H7 (cell line): ENCODE measurements at regions not wholly inside any gene's neighbourhood (a gene's known extent, or its start where the extent isn't known, plus 50 kb on each side); places are given as distances from the start of the nearest gene placed in this dataset.

Source experiments
- DNase-seq: peaks from one replicate; pipeline ENCODE4 v3.0.0; 2012
- H3K27me3 ChIP-seq: 2 replicates; pipeline ENCODE4 v1.6.0; 2011; ENCODE audit warnings: mild to moderate bottlenecking, low read length; ENCODE audit not compliant: control insufficient read depth, insufficient read depth
- H3K36me3 ChIP-seq: replicated peaks from 2 replicates; pipeline ENCODE4 v1.5.1; 2011; ENCODE audit warnings: low read length; ENCODE audit not compliant: control insufficient read depth, insufficient read depth
- H3K4me3 ChIP-seq: 2 replicates; pipeline ENCODE4 v1.5.1; 2011; ENCODE audit warnings: low read depth, mild to moderate bottlenecking, control low read depth, low read length, moderate library complexity; ENCODE audit not compliant: insufficient read depth

DNA sequence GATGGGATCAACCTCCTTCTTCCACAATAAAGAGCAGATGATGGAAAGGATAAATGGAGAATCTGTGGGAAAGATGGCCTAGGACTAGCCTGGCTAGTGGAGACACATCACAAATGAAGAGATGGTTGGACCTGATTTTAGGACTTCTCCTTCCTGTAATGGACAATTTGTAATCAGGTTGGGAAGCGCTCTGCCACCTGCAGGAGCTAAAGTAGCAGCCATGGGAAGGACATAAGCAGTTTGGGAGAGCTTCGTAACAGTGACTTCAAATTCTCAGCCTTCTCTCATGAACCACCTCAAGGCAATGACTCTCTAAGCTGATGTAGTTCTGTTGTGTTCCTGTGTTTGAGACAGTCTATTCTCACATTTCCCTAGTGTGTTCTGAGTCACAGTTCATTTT lies 137.9 kb upstream of the BMP2 start:
- no peaks in the 10 kb centered on the region for H3K27me3 ChIP-seq
- no peak for DNase-seq
- no peaks in the 10 kb centered on the region for H3K36me3 ChIP-seq
- H3K4me3 ChIP-seq, result no peak overlapping the region

DNA sequence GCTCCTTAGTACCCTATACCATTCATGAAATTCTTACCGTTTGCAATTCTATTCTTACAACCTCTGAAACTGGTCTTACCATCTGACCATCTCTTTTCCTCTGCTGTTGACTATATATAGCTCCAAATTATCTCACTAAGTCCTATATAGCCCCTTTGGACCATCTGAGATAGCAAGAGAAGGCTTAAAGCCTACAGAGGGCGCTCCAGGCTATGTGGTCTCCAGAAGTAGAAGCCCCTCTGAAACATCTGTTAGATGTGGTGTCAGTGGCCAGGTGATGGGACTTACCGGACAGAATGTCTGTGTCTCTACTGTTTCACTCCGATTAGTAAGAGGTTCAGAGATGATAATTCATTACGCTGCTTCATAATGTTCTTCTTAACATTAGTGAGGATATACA lies 140.7 kb upstream of the BMP2 start:
- no peaks in the 10 kb centered on the region for H3K27me3 ChIP-seq
- H3K4me3 ChIP-seq, result no peak overlapping the region
- DNase-seq, result peak; percentile 14
- no peaks in the 10 kb centered on the region for H3K36me3 ChIP-seq

DNA sequence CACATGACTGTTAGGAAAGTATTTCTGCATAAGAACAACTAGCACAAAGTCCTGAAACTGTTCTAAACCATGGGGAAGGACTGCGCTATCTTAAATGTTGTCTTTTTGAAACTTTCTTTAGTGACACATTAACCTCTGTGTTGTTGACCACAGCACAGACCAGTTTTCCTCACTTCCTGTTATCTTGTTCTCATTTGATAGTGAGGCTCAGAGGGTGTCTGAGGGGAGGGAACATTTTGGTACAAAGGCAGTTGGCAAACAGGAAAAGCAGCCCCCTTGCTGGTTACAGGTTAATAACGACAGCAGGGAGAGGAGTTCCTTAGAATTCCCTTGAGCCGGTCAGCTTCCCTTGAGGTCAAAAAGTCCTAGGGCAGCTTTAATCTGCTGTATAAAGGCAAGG lies 143.5 kb upstream of the BMP2 start:
- DNase-seq, result peak; percentile 7
- Histone ChIP-seq H3K36me3 (no peaks in the 10 kb centered on the region), H3K27me3 (no peaks in the 10 kb centered on the region), H3K4me3 (no peak overlapping the region)

DNA sequence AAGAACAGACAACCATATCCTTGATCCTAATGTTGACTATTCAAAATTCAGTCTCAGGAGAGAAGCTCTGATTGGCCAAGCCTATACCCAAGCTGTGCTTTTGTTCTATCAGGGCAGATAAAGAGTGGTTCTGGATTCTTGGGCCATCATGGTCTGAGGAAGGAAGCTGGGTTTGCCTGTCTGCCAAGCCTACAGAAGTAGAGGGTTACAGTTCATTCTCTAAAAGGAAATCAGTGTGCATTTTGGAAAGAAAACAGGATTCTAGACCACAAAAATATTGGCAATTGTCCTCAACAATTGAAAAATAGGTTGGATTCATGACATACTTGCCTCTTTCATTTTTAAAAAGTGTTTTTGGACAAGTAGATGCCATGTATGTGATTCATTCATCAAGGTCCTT lies 145.4 kb upstream of the BMP2 start:
- Histone ChIP-seq H3K4me3 (no peak overlapping the region), H3K27me3 (no peaks in the 10 kb centered on the region), H3K36me3 (no peaks in the 10 kb centered on the region)
- DNase-seq, result no peak

DNA sequence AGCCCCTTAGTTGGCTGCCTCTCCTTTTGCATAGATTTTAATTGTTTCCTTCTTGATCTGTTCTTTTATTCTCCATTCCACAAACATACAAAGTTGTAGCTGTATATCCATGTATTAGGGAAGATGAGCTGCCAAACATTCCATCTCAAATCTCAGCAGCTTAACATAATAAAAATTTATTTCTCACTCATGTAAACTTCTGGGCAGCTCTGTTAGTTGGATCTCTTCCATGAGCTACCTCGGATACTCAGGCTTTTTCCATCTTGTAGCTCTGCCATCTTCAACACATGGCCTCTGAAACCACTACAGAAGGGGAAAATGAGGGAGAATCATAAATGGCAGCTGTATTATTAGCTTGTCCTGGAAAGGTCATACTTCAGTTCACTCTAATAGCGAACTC lies 149.4 kb upstream of the BMP2 start:
- no peak overlapping the region for H3K4me3 ChIP-seq
- no peak for DNase-seq
- H3K27me3 ChIP-seq, result no peaks in the 10 kb centered on the region
- no peaks in the 10 kb centered on the region for H3K36me3 ChIP-seq

DNA sequence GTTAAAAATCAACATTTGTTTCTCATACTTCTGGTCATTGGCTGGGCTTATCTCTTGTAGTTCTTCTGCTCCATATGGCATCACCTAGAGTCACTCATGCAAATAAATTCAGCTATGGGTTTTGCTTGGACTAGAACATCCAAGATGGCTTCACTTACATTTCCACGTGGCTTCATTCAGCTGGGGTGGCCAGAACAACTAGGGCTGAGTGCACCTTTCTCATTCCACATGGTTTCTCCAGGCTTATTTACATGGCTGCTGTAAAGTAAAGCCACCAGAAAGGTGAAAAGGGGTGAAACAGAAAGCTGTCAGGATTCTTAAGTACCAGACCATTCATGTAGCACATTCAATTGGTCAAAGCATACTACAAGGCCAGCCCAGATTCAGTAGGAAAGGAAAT lies 151.1 kb upstream of the BMP2 start:
- no peaks in the 10 kb centered on the region for H3K36me3 ChIP-seq
- no peak overlapping the region for H3K4me3 ChIP-seq
- DNase-seq, result no peak
- H3K27me3 ChIP-seq, result no peaks in the 10 kb centered on the region

DNA sequence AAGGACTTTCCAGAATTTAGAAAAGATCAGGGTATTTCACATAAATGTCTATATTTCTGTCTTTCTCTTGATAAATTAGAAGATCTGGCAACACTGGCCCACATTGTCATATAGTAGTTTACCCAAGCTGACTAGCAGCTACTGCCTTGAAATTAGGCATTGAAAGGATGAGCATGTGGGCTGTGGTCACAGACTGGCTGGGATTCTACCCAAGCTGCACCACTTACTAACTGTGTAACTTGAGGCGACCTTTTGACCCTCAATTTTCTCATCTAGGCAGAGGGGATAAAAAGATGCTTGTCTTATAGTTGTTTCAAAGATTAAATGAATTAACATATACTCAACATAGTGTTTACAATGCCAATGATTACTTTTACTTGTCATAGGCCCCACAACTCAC lies 152.7 kb upstream of the BMP2 start:
- no peaks in the 10 kb centered on the region for H3K27me3 ChIP-seq
- H3K36me3 ChIP-seq, result no peaks in the 10 kb centered on the region
- H3K4me3 ChIP-seq, result no peak overlapping the region
- DNase-seq, result no peak

DNA sequence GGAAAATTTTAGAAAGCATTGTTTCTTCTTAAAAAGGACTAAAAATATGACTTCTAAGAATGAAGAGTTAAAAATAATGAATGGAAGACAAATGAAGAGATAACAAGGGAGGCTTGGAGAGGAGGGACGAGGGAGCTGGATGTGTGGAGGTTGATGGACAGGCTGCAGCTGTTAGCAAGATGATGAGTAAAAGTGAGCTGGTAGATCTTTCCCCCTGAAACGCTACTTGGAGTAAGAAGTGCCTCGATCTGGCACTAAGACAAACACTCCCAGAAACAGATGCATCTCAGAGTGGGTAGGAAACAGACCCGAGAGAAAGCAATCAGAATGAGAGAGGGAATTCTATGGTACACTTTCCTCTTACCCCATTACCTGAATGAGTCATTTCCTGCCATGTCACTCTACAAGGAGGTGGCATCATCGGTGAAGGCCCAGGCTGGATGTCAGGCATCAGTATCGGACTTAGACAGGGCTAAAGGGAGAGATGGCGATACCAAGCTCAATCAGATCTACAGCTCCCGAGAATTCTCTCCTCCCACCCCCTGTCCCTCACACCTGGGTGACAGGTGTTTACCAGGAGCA lies 154.1 kb upstream of the BMP2 start:
- Histone ChIP-seq H3K27me3 (no peaks in the 10 kb centered on the region), H3K4me3 (no peak overlapping the region), H3K36me3 (no peaks in the 10 kb centered on the region)
- no peak for DNase-seq

DNA sequence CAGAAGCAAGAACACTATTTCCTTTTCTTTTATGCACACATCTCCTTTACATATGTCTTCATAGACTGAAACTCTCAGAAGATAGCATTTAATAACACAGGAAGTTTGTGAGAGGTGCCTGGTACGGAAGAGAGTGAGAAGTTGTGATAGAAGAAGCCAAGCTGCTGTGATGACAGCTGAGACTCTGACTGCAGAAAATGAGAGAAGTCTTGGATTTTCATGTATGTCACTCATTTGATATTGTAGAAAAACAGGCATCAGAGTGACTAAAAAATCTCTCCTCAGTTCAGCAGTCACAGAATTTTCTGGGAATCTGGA lies 154.9 kb upstream of the BMP2 start:
- DNase-seq, result no peak
- no peaks in the 10 kb centered on the region for H3K36me3 ChIP-seq
- no peaks in the 10 kb centered on the region for H3K27me3 ChIP-seq
- H3K4me3 ChIP-seq, result no peak overlapping the region

DNA sequence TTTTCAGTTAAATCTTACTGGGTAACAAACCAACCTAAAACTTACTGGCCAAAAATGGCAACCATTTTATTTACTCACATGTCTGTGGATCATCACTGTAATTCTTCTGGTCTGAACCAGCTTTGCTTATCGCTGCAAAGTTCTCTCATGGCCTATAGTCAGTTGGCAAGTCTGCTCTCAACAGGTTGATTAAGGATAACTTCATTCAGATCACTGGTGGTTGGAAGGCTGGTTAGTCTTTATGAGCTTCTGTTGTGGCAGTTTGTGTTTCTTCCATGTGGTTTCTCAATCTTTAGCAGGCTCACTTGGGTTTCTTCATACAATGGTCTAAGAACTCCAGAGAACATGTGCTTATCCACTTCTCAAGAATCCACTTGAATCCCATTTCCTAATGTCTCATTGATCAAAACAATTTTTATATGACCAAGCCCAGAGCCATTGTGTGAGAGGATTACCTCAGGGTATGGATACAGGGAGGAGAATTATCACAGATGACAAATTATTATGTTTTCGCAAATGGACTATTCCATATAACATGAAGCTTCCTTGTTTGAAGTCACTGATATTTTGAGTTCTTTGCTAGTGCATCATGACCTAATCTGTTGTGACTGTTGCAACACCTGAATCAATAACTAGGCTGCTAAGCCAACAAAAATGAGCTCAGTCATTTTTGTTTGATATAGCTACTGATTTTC lies 155.4 kb upstream of the BMP2 start:
- H3K27me3 ChIP-seq, result no peaks in the 10 kb centered on the region
- H3K4me3 ChIP-seq, result no peak overlapping the region
- no peaks in the 10 kb centered on the region for H3K36me3 ChIP-seq
- no peak for DNase-seq

DNA sequence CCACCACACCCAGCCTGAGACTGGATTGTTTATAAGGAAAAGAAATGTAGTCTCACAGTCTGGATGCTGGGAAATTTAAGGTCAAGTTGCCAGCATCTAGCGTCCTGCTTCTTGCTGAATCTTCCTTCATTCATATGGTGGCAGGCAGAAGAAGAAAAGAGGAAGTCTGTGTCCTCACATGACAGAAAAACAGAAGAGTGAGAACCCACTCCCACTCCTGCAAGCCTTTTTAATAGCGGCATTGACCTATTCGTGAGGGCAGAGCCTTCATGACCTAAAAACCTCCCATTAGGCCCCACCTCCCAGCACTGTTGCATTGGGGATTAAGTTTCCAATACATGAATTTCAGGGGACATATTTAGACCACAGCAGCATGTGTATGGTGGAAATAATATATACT lies 160.8 kb upstream of the BMP2 start:
- no peak overlapping the region for H3K4me3 ChIP-seq
- H3K27me3 ChIP-seq, result no peaks in the 10 kb centered on the region
- no peak for DNase-seq
- no peaks in the 10 kb centered on the region for H3K36me3 ChIP-seq

DNA sequence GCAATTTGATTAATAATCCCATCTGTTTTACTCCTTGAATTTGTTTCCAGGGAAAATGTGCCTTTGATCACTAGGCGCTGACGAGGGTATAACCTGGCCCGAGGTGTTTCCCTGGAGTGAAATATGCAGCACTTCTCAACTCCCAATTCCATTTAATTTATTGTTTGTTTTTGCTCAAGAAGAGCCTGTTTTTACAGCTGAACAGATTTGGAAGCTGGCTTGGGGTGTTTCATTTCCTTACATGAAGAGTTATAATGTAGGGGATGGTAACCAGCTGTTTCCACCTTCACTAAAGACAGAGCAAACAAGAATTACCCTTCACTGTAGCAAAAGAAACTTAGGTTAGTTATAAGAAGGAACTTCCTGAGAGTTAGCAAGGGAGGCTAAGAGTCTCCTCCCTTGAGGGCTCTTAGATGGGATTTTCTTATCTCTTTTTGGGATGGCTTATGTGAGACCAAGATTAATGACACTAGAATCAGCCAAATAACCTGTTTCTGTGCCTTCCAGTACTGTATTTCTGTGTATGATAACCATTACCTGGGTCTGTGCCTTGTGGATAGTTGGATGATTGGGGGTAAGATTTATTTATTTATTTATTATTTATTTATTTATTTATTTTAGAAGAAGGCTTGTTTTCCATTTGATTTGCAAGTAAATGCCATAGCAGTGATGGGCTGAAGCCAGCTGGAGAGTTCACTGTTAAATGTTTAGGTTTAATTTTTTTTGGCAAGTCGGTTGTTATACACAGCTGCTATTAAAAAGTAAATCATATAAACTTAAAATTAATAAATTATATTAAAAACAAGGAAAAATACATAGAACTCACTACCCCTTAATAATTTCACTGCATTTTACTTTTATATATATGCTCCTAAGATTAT lies 162.2 kb upstream of the BMP2 start:
- Histone ChIP-seq H3K4me3 (no peak overlapping the region), H3K36me3 (no peaks in the 10 kb centered on the region), H3K27me3 (no peaks in the 10 kb centered on the region)
- DNase-seq, result no peak

DNA sequence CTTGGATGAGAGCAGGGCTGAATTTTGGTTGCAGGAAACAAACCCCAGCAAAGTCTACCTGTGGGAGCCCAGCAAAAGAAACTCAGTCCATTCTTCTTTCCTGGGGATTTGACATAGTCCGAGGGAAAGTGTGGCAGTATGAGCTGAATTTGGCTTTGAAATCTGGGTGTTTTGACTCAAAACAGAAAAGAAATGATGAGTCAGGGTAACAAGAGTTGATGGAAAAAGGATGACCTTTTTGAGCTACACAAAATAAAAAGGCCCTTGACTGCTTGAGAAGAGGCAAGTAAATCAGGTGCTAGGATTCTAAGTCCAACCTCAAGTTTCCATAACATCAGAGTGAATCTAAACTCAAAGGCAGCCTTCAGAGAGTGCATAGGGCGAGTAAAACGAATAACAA lies 163.3 kb upstream of the BMP2 start:
- no peaks in the 10 kb centered on the region for H3K27me3 ChIP-seq
- H3K36me3 ChIP-seq, result no peaks in the 10 kb centered on the region
- DNase-seq, result no peak
- no peak overlapping the region for H3K4me3 ChIP-seq

DNA sequence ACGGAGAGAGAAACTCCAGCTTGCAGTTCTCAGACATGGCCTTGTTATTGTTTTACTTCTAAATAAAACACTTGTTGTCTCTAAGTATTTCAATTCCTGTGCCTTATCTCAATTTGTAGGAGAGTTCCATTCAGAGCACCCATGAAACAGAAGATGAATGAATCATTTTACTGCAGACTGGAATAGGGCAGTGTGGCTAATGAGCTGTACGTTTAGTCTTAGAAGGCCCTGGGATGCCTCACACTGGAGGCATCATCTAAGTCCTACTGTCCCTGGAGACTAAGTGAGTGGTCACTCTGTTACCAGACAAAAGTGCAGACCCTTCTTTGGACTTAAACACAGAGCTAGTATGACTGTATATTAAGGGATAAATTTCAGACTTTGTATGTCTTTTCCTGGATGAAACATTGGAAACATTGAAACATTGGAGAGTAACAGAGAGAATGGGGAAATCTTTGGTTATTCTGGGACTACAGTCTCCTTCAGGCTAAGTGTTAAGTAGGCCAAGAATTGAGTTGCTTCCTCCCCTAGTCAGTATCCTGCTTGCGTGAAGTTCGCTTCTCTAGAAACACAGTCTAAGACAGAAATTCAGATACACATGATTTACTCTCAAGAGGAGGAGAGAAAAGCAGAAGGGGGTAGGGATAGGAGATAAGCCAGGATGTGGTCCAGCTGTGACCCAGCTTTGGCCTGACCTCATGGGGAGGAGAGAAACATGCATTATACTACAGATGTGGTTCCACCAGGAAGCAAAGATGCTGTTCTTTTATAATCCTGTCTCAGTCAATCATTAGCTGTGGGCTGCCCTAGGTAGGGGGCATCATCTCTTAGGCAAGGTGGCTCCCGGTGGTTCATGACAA lies 167.4 kb upstream of the BMP2 start:
- H3K36me3 ChIP-seq, result no peaks in the 10 kb centered on the region
- DNase-seq, result no peak
- H3K4me3 ChIP-seq, result no peak overlapping the region

More for the DNA sequence above, 167.4 kb upstream of the BMP2 start:
- H3K27me3 ChIP-seq, result no peaks in the 10 kb centered on the region
